ENCODE measurements at regions not wholly inside any gene's neighbourhood (a gene's known extent, or its start where the extent isn't known, plus 50 kb on each side); places are given as distances from the start of the nearest gene placed in this dataset.

GRCh38 chr6:6798448-6798860 is 209.9 kb downstream of the LY86 start:
- DNase-seq (ENCODE audit: low read depth), result no peak
- in situ Hi-C loops (cut with HindIII; ENCODE audit: low pct_unique_long_range_greater_than_20kb, low sequenced_read_pairs), result no loop called here

- no peak for DNase-seq (ENCODE audit: low read depth)
- in situ Hi-C loops (cut with HindIII; ENCODE audit: low pct_unique_long_range_greater_than_20kb, low sequenced_read_pairs), result no loop called here
Observed at GRCh38 chr6:6801005-6801335, 212.4 kb downstream of the LY86 start.

- no peak for DNase-seq (ENCODE audit: low read depth)
- in situ Hi-C loops (cut with HindIII; ENCODE audit: low pct_unique_long_range_greater_than_20kb, low sequenced_read_pairs), result no loop called here
Observed at GRCh38 chr6:6801635-6802218, 213.2 kb downstream of the LY86 start.

GRCh38 chr6:6803180-6803977 is 214.9 kb downstream of the LY86 start:
- DNase-seq (ENCODE audit: low read depth), result peak; percentile 54
- in situ Hi-C loops (cut with HindIII; ENCODE audit: low pct_unique_long_range_greater_than_20kb, low sequenced_read_pairs), result no loop called here

GRCh38 chr6:6804843-6805615 is 216.5 kb downstream of the LY86 start:
- no peak for DNase-seq (ENCODE audit: low read depth)
- in situ Hi-C loops (cut with HindIII; ENCODE audit: low pct_unique_long_range_greater_than_20kb, low sequenced_read_pairs), result no loop called here

GRCh38 chr6:6806844-6807518 is 218.5 kb downstream of the LY86 start:
- DNase-seq (ENCODE audit: low read depth), result no peak
- in situ Hi-C loops (cut with HindIII; ENCODE audit: low pct_unique_long_range_greater_than_20kb, low sequenced_read_pairs), result no loop called here

- DNase-seq (ENCODE audit: low read depth), result no peak
- in situ Hi-C loops (cut with HindIII; ENCODE audit: low pct_unique_long_range_greater_than_20kb, low sequenced_read_pairs), result no loop called here
Observed at GRCh38 chr6:6808343-6808742, 219.8 kb downstream of the LY86 start.

GRCh38 chr6:6808915-6809314 is 220.4 kb downstream of the LY86 start:
- DNase-seq (ENCODE audit: low read depth), result no peak
- in situ Hi-C loops (cut with HindIII; ENCODE audit: low pct_unique_long_range_greater_than_20kb, low sequenced_read_pairs), result no loop called here

GRCh38 chr6:6810727-6811126 is 222.2 kb downstream of the LY86 start:
- DNase-seq (ENCODE audit: low read depth), result no peak
- in situ Hi-C loops (cut with HindIII; ENCODE audit: low pct_unique_long_range_greater_than_20kb, low sequenced_read_pairs), result no loop called here

GRCh38 chr6:6811128-6812009 is 222.8 kb downstream of the LY86 start:
- peak; percentile 66 for DNase-seq (ENCODE audit: low read depth)
- in situ Hi-C loops (cut with HindIII; ENCODE audit: low pct_unique_long_range_greater_than_20kb, low sequenced_read_pairs), result no loop called here

- DNase-seq (ENCODE audit: low read depth), result no peak
- in situ Hi-C loops (cut with HindIII; ENCODE audit: low pct_unique_long_range_greater_than_20kb, low sequenced_read_pairs), result no loop called here
Observed at GRCh38 chr6:6812427-6812826, 223.9 kb downstream of the LY86 start.

- in situ Hi-C loops (cut with HindIII; ENCODE audit: low pct_unique_long_range_greater_than_20kb, low sequenced_read_pairs), result no loop called here
- no peak for DNase-seq (ENCODE audit: low read depth)
Observed at GRCh38 chr6:6815732-6816131, 227.2 kb downstream of the LY86 start.

- in situ Hi-C loops (cut with HindIII; ENCODE audit: low pct_unique_long_range_greater_than_20kb, low sequenced_read_pairs), result no loop called here
- no peak for DNase-seq (ENCODE audit: low read depth)
Observed at GRCh38 chr6:6816716-6817115, 228.2 kb downstream of the LY86 start.

GRCh38 chr6:6818078-6818639 is 229.6 kb downstream of the LY86 start:
- no peak for DNase-seq (ENCODE audit: low read depth)
- in situ Hi-C loops (cut with HindIII; ENCODE audit: low pct_unique_long_range_greater_than_20kb, low sequenced_read_pairs), result no loop called here

- in situ Hi-C loops (cut with HindIII; ENCODE audit: low pct_unique_long_range_greater_than_20kb, low sequenced_read_pairs), result no loop called here
- peak; percentile 31 for DNase-seq (ENCODE audit: low read depth)
Observed at GRCh38 chr6:6820641-6821238, 232.2 kb downstream of the LY86 start.

- in situ Hi-C loops (cut with HindIII; ENCODE audit: low pct_unique_long_range_greater_than_20kb, low sequenced_read_pairs), result no loop called here
- no peak for DNase-seq (ENCODE audit: low read depth)
Observed at GRCh38 chr6:6821639-6822261, 233.2 kb downstream of the LY86 start.

- DNase-seq (ENCODE audit: low read depth), result no peak
Observed at GRCh38 chr6:6823030-6823429, 234.5 kb downstream of the LY86 start.

More at GRCh38 chr6:6823030-6823429, 234.5 kb downstream of the LY86 start:
- in situ Hi-C loops (cut with HindIII; ENCODE audit: low pct_unique_long_range_greater_than_20kb, low sequenced_read_pairs), result no loop called here
